Omental fat pad (tissue), 3 donors: ENCODE measurements at regions not wholly inside any gene's neighbourhood (a gene's known extent, or its start where the extent isn't known, plus 50 kb on each side); places are given as distances from the start of the nearest gene placed in this dataset.

ENCODE experiments used
- ATAC-seq: fragments of 150-250 bp; one replicate; pipeline ENCODE4 v1.9.1; 2016; ENCODE audit warnings: mild to moderate bottlenecking, moderate library complexity; ENCODE audit not compliant: low FRiP score
- DNase-seq: peaks from one replicate; pipeline ENCODE4 v3.0.0-alpha.2; 2019; ENCODE audit warnings: low spot score
- CTCF ChIP-seq, 3 donors: fragments of 450-650 bp; IDR thresholded peaks; one replicate each; pipeline ENCODE4 v1.5.1; 2016 to 2017; ENCODE audit warnings: antibody characterized with exemption in 3 of 3, mild to moderate bottlenecking in 3 of 3, moderate library complexity in 2 of 3

GRCh38 chr2:198325359-198325758, 521.0 kb downstream of the PLCL1 start:
- no peak for DNase-seq
- ATAC-seq: no peak
- TF ChIP-seq CTCF (IDR thresholded peaks at IDR 0.05): no peak

GRCh38 chr2:198324071-198324470, 519.7 kb downstream of the PLCL1 start:
- no peak for TF ChIP-seq CTCF (IDR thresholded peaks at IDR 0.05)
- no peak for DNase-seq

GRCh38 chr2:198322275-198322674, 517.9 kb downstream of the PLCL1 start:
- no peak for ATAC-seq
- no peak for TF ChIP-seq CTCF (IDR thresholded peaks at IDR 0.05)
- DNase-seq: no peak

More at GRCh38 chr2:198324071-198324470, 519.7 kb downstream of the PLCL1 start:
- ATAC-seq: no peak

GRCh38 chr2:198321522-198322088, 517.2 kb downstream of the PLCL1 start:
- DNase-seq: no peak
- ATAC-seq: no peak
- no peak for TF ChIP-seq CTCF (IDR thresholded peaks at IDR 0.05)

- TF ChIP-seq CTCF (IDR thresholded peaks at IDR 0.05): no peak
- no peak for DNase-seq
- ATAC-seq: no peak
Observed at GRCh38 chr2:198316852-198317396, 512.5 kb downstream of the PLCL1 start.

GRCh38 chr2:198315791-198316630, 511.6 kb downstream of the PLCL1 start:
- no peak for ATAC-seq
- no peak for TF ChIP-seq CTCF (IDR thresholded peaks at IDR 0.05)
- DNase-seq: no peak
